GM12878 (cell line): ENCODE measurements at regions not wholly inside any gene's neighbourhood (a gene's known extent, or its start where the extent isn't known, plus 50 kb on each side); places are given as distances from the start of the nearest gene placed in this dataset.
A peak's percentile ranks its signal among the peaks of the same experiment; 100 is the strongest.

ENCODE experiments used
- ATAC-seq: fragments of 200-7000 bp; cut with Tn5 transposase; 3 replicates; pipeline ENCODE4 v1.9.1; 2020; ENCODE audit warnings: mild to moderate bottlenecking, moderate library complexity
- BruUV-seq: library from RNA; stranded (reverse); fragments of 400-500 nt; replicated peaks from 2 replicates; lab custom pipeline; 2021; lab: Mats Ljungman, UMichigan
- CTCF ChIA-PET: fragments of 300-600 bp; sonication (Branson Sonifier 250); formaldehyde crosslinking; extraction: SDS; loops from one replicate; lab custom pipeline; 2021; ENCODE audit warnings: inconsistent platforms; lab: Yijun Ruan, JAX
- POLR2A ChIA-PET: fragments of 350-600 bp; formaldehyde crosslinking; extraction: SDS; loops from one replicate; lab custom pipeline; 2021; ENCODE audit warnings: inconsistent platforms; lab: Charles Lee
- RAD21 ChIA-PET: fragments of 300-600 bp; sonication (Branson Sonifier 250); formaldehyde crosslinking; loops from one replicate; lab custom pipeline; 2023; ENCODE audit warnings: antibody characterized with exemption; ENCODE audit not compliant: unreplicated experiment; lab: Charles Lee
- SMC1A ChIA-PET: fragments of 300-600 bp; sonication (Branson Sonifier 250); formaldehyde crosslinking; loops from one replicate; lab custom pipeline; 2023; ENCODE audit not compliant: unreplicated experiment, uncharacterized antibody; lab: Charles Lee
- DNase-seq: peaks from one replicate; pipeline ENCODE4 v3.0.0-alpha.2; 2011; ENCODE audit warnings: low read depth, low spot score
- FAIRE-seq: peaks from 3 replicates; lab custom pipeline; 2011; peaks lifted over from hg19 to GRCh38; lab: Jason Lieb, UNC
- H2AFZ ChIP-seq: 2 replicates; pipeline ENCODE4 v1.6.0; 2011; ENCODE audit warnings: low read depth, low read length, control low read depth; ENCODE audit not compliant: control insufficient read depth
- H3K27ac ChIP-seq: 2 replicates; pipeline ENCODE4 v1.5.1; 2011; ENCODE audit warnings: control low read depth; ENCODE audit not compliant: control insufficient read depth, insufficient read depth
- H3K27me3 ChIP-seq, 2 experiments: replicated peaks in 1 of 2; 2 replicates each; pipeline versions ENCODE4 v1.6.0 to v1.6.1; 2011; ENCODE audit warnings: low read length in 1 of 2; ENCODE audit not compliant: control insufficient read depth in 2 of 2, insufficient read depth in 2 of 2
- H3K36me3 ChIP-seq, 2 experiments: 2 replicates each; pipeline ENCODE4 v1.5.1; 2011; ENCODE audit warnings: low read length in 1 of 2; ENCODE audit not compliant: control insufficient read depth in 2 of 2, insufficient read depth in 2 of 2
- H3K4me1 ChIP-seq: 2 replicates; pipeline ENCODE4 v1.6.1; 2011; ENCODE audit warnings: mild to moderate bottlenecking, low read length, moderate library complexity, mixed read lengths; ENCODE audit not compliant: control insufficient read depth, insufficient read depth
- H3K4me2 ChIP-seq: 2 replicates; pipeline ENCODE4 v1.6.0; 2011; ENCODE audit warnings: control low read depth; ENCODE audit not compliant: control insufficient read depth, insufficient read depth
- H3K4me3 ChIP-seq: fragments of 200-600 bp; sonication (generic); 2 replicates; pipeline ENCODE4 v1.5.1; 2016
- H3K79me2 ChIP-seq: 2 replicates; pipeline ENCODE4 v1.6.0; 2011; ENCODE audit warnings: low read length; ENCODE audit not compliant: control insufficient read depth, insufficient read depth
- H3K9ac ChIP-seq: 2 replicates; pipeline ENCODE4 v1.8.0; 2011; ENCODE audit warnings: low read length, control low read depth, mixed read lengths; ENCODE audit not compliant: control insufficient read depth, insufficient read depth
- H3K9me3 ChIP-seq: replicated peaks from 3 replicates; pipeline ENCODE4 v1.5.1; 2011; ENCODE audit warnings: mild to moderate bottlenecking, low read length; ENCODE audit not compliant: control insufficient read depth, insufficient read depth
- H4K20me1 ChIP-seq: 2 replicates; pipeline ENCODE4 v1.6.0; 2011; ENCODE audit not compliant: control insufficient read depth, insufficient read depth
- GABPA ChIP-seq: IDR thresholded peaks from 2 replicates; pipeline ENCODE4 v1.6.1; 2014; ENCODE audit warnings: antibody characterized with exemption, low read depth, mild to moderate bottlenecking, inconsistent platforms
- MTA2 ChIP-seq: fragments of 450-650 bp; IDR thresholded peaks from 2 replicates; pipeline ENCODE4 v1.6.1; 2016; ENCODE audit warnings: low read depth, mild to moderate bottlenecking, moderate library complexity
- SPI1 ChIP-seq: IDR thresholded peaks from 2 replicates; pipeline ENCODE4 v1.6.1; 2011; ENCODE audit warnings: low read depth, mild to moderate bottlenecking, low read length, moderate library complexity, borderline replicate concordance; ENCODE audit not compliant: insufficient read depth
- WRNIP1 ChIP-seq: IDR thresholded peaks from 2 replicates; pipeline ENCODE4 v1.6.1; 2011; ENCODE audit warnings: low read depth, low read length, improper control_type of control experiment, borderline replicate concordance
- WGBS: methylation state at CpG from one replicate; pipeline ENCODE4 v1.1.6; 2016; ENCODE audit warnings: low lambda C conversion rate; ENCODE audit not compliant: insufficient replicate concordance, insufficient coverage; ENCODE audit errors: missing lambda C conversion rate; 5-methylcytosine and 5-hydroxymethylcytosine counted together
- in situ Hi-C: fragments of 300-500 bp; cut with MboI; formaldehyde crosslinking; loops from 9 replicates; pipeline ENCODE4 v1.14.3; 2018; ENCODE audit warnings: mixed read lengths
- intact Hi-C: fragments of 100-400 bp; cut with micrococcal nuclease; formaldehyde crosslinking; loops from one replicate; pipeline ENCODE4 v1.14.2; 2022; ENCODE audit not compliant: unreplicated experiment

DNA sequence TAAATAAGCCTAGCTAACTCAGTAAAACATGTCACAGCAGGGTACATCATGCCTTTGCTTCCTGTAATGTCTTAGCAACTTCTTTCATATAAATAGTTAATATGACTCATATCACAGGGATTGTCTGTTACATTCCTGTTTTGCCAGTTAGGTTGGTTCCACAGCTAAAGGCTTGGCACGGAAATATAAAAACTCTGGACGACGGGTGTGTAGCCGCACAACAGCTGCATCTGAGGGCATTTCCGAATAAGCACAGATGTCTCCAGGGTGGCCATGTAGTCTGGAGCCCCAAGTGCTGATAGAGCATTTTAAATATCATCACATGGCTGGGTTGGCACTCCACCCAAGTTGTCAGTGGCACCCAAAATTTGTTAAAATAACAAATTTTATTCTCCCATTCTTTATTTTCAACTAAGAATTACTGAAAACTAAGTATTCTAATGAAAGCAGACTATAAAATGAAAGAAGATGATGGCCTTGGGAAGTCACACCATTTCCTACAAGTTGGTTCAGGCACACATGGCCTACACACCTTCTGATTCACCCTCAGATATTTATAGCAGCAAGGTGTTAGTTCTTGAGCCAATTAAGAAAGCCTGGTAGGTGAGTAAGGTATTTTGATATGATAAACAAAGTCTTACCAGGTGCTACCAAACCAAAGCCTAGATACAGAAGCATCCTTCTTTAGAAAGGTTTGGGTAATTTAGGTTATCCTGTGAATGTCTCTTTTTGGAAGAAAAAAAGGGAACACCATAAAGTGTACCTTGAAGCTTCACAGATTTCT lies 61.8 kb upstream of the STK17B start:
- Histone ChIP-seq H3K4me2 (0 out of 2 replicates have a peak overlapping the region, but pooled peaks have one; percentile 7), H3K9ac (no peak overlapping the region), H4K20me1 (no peaks in the 10 kb centered on the region), H3K27ac (peak overlapping the region; percentile 50; the same call in 1 of the 2 replicates), H3K36me3 (no peaks in the 10 kb centered on the region), H3K9me3 (peaks cover 1% of the 10 kb centered on the region; the same call in 2 of the 3 replicates), H2AFZ (no peak overlapping the region; the same call in 1 of the 2 replicates), H3K79me2 (no peaks in the 10 kb centered on the region), H3K4me3 (no peak overlapping the region), H3K4me1 (peaks cover 14% of the 10 kb centered on the region), H3K27me3 (no peaks in the 10 kb centered on the region)
- intact Hi-C loops: no loop called here
- ATAC-seq (peak; percentile 26), DNase-seq (no peak), FAIRE-seq (peak; percentile 86)
- in situ Hi-C loops: no loop called here
- BruUV-seq: no TSS peak
- POLR2A ChIA-PET: interaction anchor here (0.6 to 3.3 kb wide), 24 partner anchors 10 to 900 kb away, joined by 3 to 26 read pairs (median 5); partner anchors contain the start of gene STK17B
- 2% methylated on average over 5 of the region's 5 CpGs for WGBS
- TF ChIP-seq GABPA: no peak
- peak; percentile 58 for TF ChIP-seq MTA2
- TF ChIP-seq SPI1: 0 out of 2 replicates have a peak, but pooled peaks have one; percentile 5
- no peak for TF ChIP-seq WRNIP1
- CTCF ChIA-PET: interaction anchor here (0.6 to 6.7 kb wide), 19 partner anchors 10 to 101 kb away, joined by 3 to 37 read pairs (median 4); no protein-coding TSS in a partner anchor
- SMC1A ChIA-PET: interaction anchor here (0.8 to 12.1 kb wide), 43 partner anchors 9 to 826 kb away, joined by 3 to 143 read pairs (median 13); partner anchors contain the start of genes DNAH7 and STK17B
- RAD21 ChIA-PET: interaction anchor here (0.7 to 5.2 kb wide), 32 partner anchors 8 to 159 kb away, joined by 3 to 89 read pairs (median 8); partner anchors contain the start of gene STK17B
